ENCODE measurements at regions not wholly inside any gene's neighbourhood (a gene's known extent, or its start where the extent isn't known, plus 50 kb on each side); places are given as distances from the start of the nearest gene placed in this dataset.

- TF ChIP-seq POLR2A (IDR thresholded peaks at IDR 0.05) (no peak), CTCF (IDR thresholded peaks at IDR 0.05) (no peak)
These were observed 402.7 kb upstream of the TEX13C start for GRCh38 chrX:124917011-124917410.

Data from right lobe of liver (tissue), 4 donors.